A549 (cell line): ENCODE measurements at regions not wholly inside any gene's neighbourhood (a gene's known extent, or its start where the extent isn't known, plus 50 kb on each side); places are given as distances from the start of the nearest gene placed in this dataset.

Experiments
- ATAC-seq, 2 experiments: fragments of 200-7000 bp in 1 of 2; fragments of >200 bp in 1 of 2; cut with Nextera tagmentation in 1 of 2; cut with Tn5 transposase in 1 of 2; 3 replicates each; pipeline versions ENCODE4 v1.8.0 to v1.9.1; 2018 to 2020; ENCODE audit warnings: mild to moderate bottlenecking in 1 of 2, moderate library complexity in 1 of 2
- CTCF ChIA-PET: fragments of 300-600 bp; sonication (Branson Sonifier 250); formaldehyde crosslinking; extraction: SDS; loops from one replicate; lab custom pipeline; 2021; ENCODE audit warnings: antibody characterized with exemption, inconsistent platforms; lab: Yijun Ruan, JAX
- POLR2A ChIA-PET: fragments of 350-600 bp; formaldehyde crosslinking; extraction: SDS; loops from one replicate; lab custom pipeline; 2021; ENCODE audit warnings: antibody characterized with exemption, inconsistent platforms; lab: Yijun Ruan, JAX
- DNase-seq, 2 experiments: peaks; one replicate each; pipeline versions ENCODE4 v3.0.0 to v3.0.0-alpha.2; 2011 to 2016; ENCODE audit warnings: low read depth in 1 of 2, low spot score in 1 of 2
- FAIRE-seq: peaks from 2 replicates; lab custom pipeline; 2011; peaks lifted over from hg19 to GRCh38; lab: Jason Lieb, UNC
- H3K27ac ChIP-seq, 2 experiments: fragments of >200 bp; sonication (Bioruptor Twin); formaldehyde crosslinking; 3 replicates each; pipeline ENCODE4 v1.5.1; 2016 to 2017
- H3K4me1 ChIP-seq: fragments of >200 bp; sonication (Bioruptor Twin); formaldehyde crosslinking; 3 replicates; pipeline ENCODE4 v1.6.1; 2016
- H3K4me2 ChIP-seq: fragments of >200 bp; sonication (Bioruptor Twin); formaldehyde crosslinking; 3 replicates; pipeline ENCODE4 v1.6.1; 2016
- H3K4me3 ChIP-seq: fragments of >200 bp; sonication (Bioruptor Twin); formaldehyde crosslinking; 3 replicates; pipeline ENCODE4 v1.5.1; 2016
- H3K9me3 ChIP-seq: fragments of >200 bp; sonication (Bioruptor Twin); formaldehyde crosslinking; 3 replicates; pipeline ENCODE4 v1.6.1; 2016
- CHD4 ChIP-seq: fragments of 200-600 bp; sonication (generic); IDR thresholded peaks from 2 replicates; pipeline ENCODE4 v1.6.1; 2016; ENCODE audit warnings: antibody characterized with exemption, mild to moderate bottlenecking, borderline replicate concordance
- EP300 ChIP-seq, 2 experiments: fragments of >200 bp; sonication (Bioruptor Twin); formaldehyde crosslinking; IDR thresholded peaks; 2 replicates in 1 of 2; 3 replicates in 1 of 2; pipeline ENCODE4 v1.6.1; 2016 to 2017
- ESRRA ChIP-seq: fragments of 150-350 bp; IDR thresholded peaks from 2 replicates; pipeline ENCODE4 v1.6.1; 2014; ENCODE audit warnings: mild to moderate bottlenecking, low read length, borderline replicate concordance
- FOSB ChIP-seq: fragments of 250-450 bp; sonication (Bioruptor Pico); IDR thresholded peaks from 2 replicates; pipeline ENCODE4 v1.5.0; 2020; ENCODE audit warnings: mild to moderate bottlenecking, moderate library complexity
- FOXS1 ChIP-seq: fragments of 250-450 bp; sonication (Bioruptor Pico); IDR thresholded peaks from 2 replicates; pipeline ENCODE4 v1.5.0; 2020; ENCODE audit warnings: mild to moderate bottlenecking, moderate library complexity
- HEYL ChIP-seq: fragments of 250-450 bp; sonication (Bioruptor Pico); IDR thresholded peaks from 2 replicates; pipeline ENCODE4 v1.8.0; 2021; ENCODE audit warnings: mild to moderate bottlenecking, moderate library complexity
- HOXA7 ChIP-seq: fragments of 250-450 bp; sonication (Bioruptor Pico); IDR thresholded peaks from 2 replicates; pipeline ENCODE4 v1.5.0; 2020; ENCODE audit warnings: mild to moderate bottlenecking, moderate library complexity
- JUN ChIP-seq, 2 experiments: fragments of >200 bp; sonication (Bioruptor Twin); formaldehyde crosslinking; IDR thresholded peaks; 2 replicates in 1 of 2; 3 replicates in 1 of 2; pipeline ENCODE4 v1.6.1; 2016 to 2017
- KDM1A ChIP-seq: fragments of 200-600 bp; sonication (generic); IDR thresholded peaks from 2 replicates; pipeline ENCODE4 v1.6.1; 2016; ENCODE audit warnings: low read depth, mild to moderate bottlenecking
- KDM5A ChIP-seq: fragments of 200-600 bp; sonication (generic); IDR thresholded peaks from 2 replicates; pipeline ENCODE4 v1.6.1; 2016; ENCODE audit warnings: antibody characterized with exemption, mild to moderate bottlenecking
- NFE2L2 ChIP-seq: fragments of 150-350 bp; conservative IDR thresholded peaks from 2 replicates; pipeline ENCODE4 v1.6.1; 2014; ENCODE audit warnings: low read length
- POLR2A ChIP-seq: IDR thresholded peaks from 2 replicates; pipeline ENCODE4 v1.6.1; 2012; ENCODE audit warnings: mild to moderate bottlenecking, low read length
- RARB ChIP-seq: fragments of 250-450 bp; sonication (Bioruptor Pico); IDR thresholded peaks from 2 replicates; pipeline ENCODE4 v1.8.0; 2021; ENCODE audit warnings: mild to moderate bottlenecking, moderate library complexity
- RCOR1 ChIP-seq: fragments of 150-350 bp; IDR thresholded peaks from 2 replicates; pipeline ENCODE4 v1.6.1; 2014; ENCODE audit warnings: antibody characterized with exemption, low read length, low read depth
- RFX5 ChIP-seq: fragments of 450-650 bp; IDR thresholded peaks from 2 replicates; pipeline ENCODE4 v1.7.1; 2014; ENCODE audit warnings: antibody characterized with exemption, mild to moderate bottlenecking, moderate library complexity
- RNF2 ChIP-seq: fragments of 200-600 bp; sonication (generic); IDR thresholded peaks from 2 replicates; pipeline ENCODE4 v1.6.1; 2016; ENCODE audit warnings: low read depth, mild to moderate bottlenecking, antibody characterized with exemption, moderate library complexity, borderline replicate concordance
- TFCP2L1 ChIP-seq: fragments of 250-450 bp; sonication (Bioruptor Pico); IDR thresholded peaks from 2 replicates; pipeline ENCODE4 v1.5.0; 2021; ENCODE audit warnings: mild to moderate bottlenecking
- TP53 ChIP-seq: fragments of 250-450 bp; sonication (Bioruptor Pico); IDR thresholded peaks from 2 replicates; pipeline ENCODE4 v1.5.0; 2021; ENCODE audit warnings: mild to moderate bottlenecking, moderate library complexity
- ZFP36 ChIP-seq: fragments of 450-650 bp; IDR thresholded peaks from 2 replicates; pipeline ENCODE4 v1.6.1; 2014; ENCODE audit warnings: borderline replicate concordance; ENCODE audit not compliant: partially characterized antibody
- WGBS: methylation state at CpG from one replicate; pipeline ENCODE4 v1.1.6; 2017; ENCODE audit errors: missing lambda C conversion rate; 5-methylcytosine and 5-hydroxymethylcytosine counted together
- TF ChIP-seq, protein P1 (sequence below): fragments of 150-350 bp; IDR thresholded peaks from 2 replicates; pipeline ENCODE4 v1.6.1; 2014; ENCODE audit warnings: low read depth, mild to moderate bottlenecking, low read length
- TF ChIP-seq, protein P2 (sequence below): IDR thresholded peaks from 2 replicates; pipeline ENCODE4 v1.6.1; 2012; ENCODE audit warnings: low read depth, borderline replicate concordance
- TF ChIP-seq, protein P3 (sequence below): fragments of >200 bp; sonication (Bioruptor Twin); formaldehyde crosslinking; IDR thresholded peaks from 3 replicates; pipeline ENCODE4 v1.6.1; 2016

DNA sequence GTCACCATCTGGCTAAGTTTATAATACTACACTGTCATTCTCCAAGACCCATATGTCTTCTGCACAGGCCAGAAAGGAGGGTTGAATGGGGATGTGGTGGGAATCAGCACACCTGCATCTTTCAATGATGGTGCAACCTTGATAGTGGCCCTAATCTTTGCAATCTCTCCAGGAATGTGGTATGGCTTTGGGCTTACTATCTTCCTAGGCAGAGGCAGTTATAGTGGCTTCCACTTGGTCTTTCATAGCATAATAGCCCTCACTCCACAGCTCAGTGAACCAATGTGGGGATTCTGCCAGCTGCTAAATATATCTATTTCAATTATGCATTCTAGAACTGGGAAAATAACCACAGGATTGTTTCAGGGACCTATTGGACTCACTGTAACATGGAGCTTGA lies 61.8 kb upstream of the ATP2B1 start:
- Histone ChIP-seq H3K9me3 (peaks cover 7% of the 10 kb centered on the region; the same call in 2 of the 3 replicates), H3K4me3 (no peak overlapping the region), H3K4me2 (no peak overlapping the region), H3K27ac (peak overlapping the region in 1 of 2 experiments; percentile 79; a peak in 3 of 6 replicates), H3K4me1 (peaks cover 30% of the 10 kb centered on the region)
- POLR2A ChIA-PET = no interaction called here
- CTCF ChIA-PET = no interaction called here
- no peak for DNase-seq
- TF ChIP-seq JUN (IDR thresholded peaks at IDR 0.05) = no peak
- TF ChIP-seq TFCP2L1 (CRISPR knock-in tag) = no peak
- TF ChIP-seq KDM1A = no peak
- TF ChIP-seq NFE2L2 = no peak
- no peak for TF ChIP-seq KDM5A
- no peak for TF ChIP-seq FOXS1 (CRISPR knock-in tag)
- TF ChIP-seq POLR2A = no peak
- TF ChIP-seq HEYL (CRISPR knock-in tag) = no peak
- no peak for TF ChIP-seq FOSB
- no peak for TF ChIP-seq CHD4
- TF ChIP-seq, protein P1, sequence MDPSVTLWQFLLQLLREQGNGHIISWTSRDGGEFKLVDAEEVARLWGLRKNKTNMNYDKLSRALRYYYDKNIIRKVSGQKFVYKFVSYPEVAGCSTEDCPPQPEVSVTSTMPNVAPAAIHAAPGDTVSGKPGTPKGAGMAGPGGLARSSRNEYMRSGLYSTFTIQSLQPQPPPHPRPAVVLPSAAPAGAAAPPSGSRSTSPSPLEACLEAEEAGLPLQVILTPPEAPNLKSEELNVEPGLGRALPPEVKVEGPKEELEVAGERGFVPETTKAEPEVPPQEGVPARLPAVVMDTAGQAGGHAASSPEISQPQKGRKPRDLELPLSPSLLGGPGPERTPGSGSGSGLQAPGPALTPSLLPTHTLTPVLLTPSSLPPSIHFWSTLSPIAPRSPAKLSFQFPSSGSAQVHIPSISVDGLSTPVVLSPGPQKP = no peak
- TF ChIP-seq RNF2 = no peak
- TF ChIP-seq TP53 (CRISPR knock-in tag) = no peak
- no peak for FAIRE-seq
- no peak for ATAC-seq

DNA sequence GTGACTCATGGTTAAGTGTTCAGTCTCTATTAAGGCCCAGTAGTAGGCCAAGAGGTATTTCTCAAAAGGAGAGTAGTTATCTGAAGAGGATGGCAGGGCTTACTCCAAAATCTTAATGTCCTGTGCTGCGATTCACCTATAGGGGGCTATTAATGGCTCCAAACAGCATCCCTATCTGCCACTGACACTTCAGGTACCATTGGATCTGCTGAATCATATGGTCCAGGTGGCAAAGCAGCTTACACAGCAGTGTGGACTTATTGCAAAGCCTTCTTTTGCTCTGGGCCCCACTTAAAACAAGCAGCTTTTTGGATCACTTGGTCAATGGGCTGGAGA lies 60.8 kb upstream of the ATP2B1 start:
- no peak for TF ChIP-seq HOXA7 (CRISPR knock-in tag)
- no peak for TF ChIP-seq KDM1A
- TF ChIP-seq ZFP36 = no peak
- TF ChIP-seq RCOR1 = no peak
- TF ChIP-seq POLR2A = no peak
- TF ChIP-seq RFX5 = no peak
- TF ChIP-seq, protein P2, sequence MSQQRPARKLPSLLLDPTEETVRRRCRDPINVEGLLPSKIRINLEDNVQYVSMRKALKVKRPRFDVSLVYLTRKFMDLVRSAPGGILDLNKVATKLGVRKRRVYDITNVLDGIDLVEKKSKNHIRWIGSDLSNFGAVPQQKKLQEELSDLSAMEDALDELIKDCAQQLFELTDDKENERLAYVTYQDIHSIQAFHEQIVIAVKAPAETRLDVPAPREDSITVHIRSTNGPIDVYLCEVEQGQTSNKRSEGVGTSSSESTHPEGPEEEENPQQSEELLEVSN = no peak
- TF ChIP-seq ESRRA = no peak
- no peak for TF ChIP-seq FOXS1 (CRISPR knock-in tag)
- TF ChIP-seq KDM5A = no peak
- 0 out of 5 replicates have a peak, but pooled peaks of 1 of the 2 experiments have one; percentile 0 for TF ChIP-seq JUN (IDR thresholded peaks at IDR 0.05)
- no peak for TF ChIP-seq CHD4
- 0 out of 5 replicates have a peak, but pooled peaks of 1 of the 2 experiments have one; percentile 5 for TF ChIP-seq EP300 (IDR thresholded peaks at IDR 0.05)
- TF ChIP-seq HEYL (CRISPR knock-in tag) = no peak
- TF ChIP-seq, protein P3, sequence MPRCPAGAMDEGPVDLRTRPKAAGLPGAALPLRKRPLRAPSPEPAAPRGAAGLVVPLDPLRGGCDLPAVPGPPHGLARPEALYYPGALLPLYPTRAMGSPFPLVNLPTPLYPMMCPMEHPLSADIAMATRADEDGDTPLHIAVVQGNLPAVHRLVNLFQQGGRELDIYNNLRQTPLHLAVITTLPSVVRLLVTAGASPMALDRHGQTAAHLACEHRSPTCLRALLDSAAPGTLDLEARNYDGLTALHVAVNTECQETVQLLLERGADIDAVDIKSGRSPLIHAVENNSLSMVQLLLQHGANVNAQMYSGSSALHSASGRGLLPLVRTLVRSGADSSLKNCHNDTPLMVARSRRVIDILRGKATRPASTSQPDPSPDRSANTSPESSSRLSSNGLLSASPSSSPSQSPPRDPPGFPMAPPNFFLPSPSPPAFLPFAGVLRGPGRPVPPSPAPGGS = no peak
- no peak for TF ChIP-seq RARB (CRISPR knock-in tag)
- no peak; a peak in 1 of 6 replicates for ATAC-seq
- no peak for FAIRE-seq

More for the DNA sequence above, 60.8 kb upstream of the ATP2B1 start:
- H3K4me1 ChIP-seq = peaks cover 20% of the 10 kb centered on the region
- ChIA-PET POLR2A (interaction anchor here (1.0 kb wide), 1 partner anchor 165 kb away, joined by 3 read pairs; no protein-coding TSS in a partner anchor), CTCF (interaction anchor here (1.2 kb wide), 1 partner anchor 225 kb away, joined by 5 read pairs; no protein-coding TSS in a partner anchor)
- no peak for DNase-seq
- 75% methylated on average over 1 of the region's 1 CpG for WGBS
- H3K9me3 ChIP-seq = peaks cover 7% of the 10 kb centered on the region; the same call in 2 of the 3 replicates
- no peak overlapping the region for H3K4me3 ChIP-seq
- H3K27ac ChIP-seq = peak overlapping the region; percentile 35 to 79
- H3K4me2 ChIP-seq = 0 out of 3 replicates have a peak overlapping the region, but pooled peaks have one; percentile 27
